SU-DHL-6 (cell line): ENCODE measurements at regions not wholly inside any gene's neighbourhood (a gene's known extent, or its start where the extent isn't known, plus 50 kb on each side); places are given as distances from the start of the nearest gene placed in this dataset.

Source experiments
- H2AFZ ChIP-seq: fragments of 200-600 bp; sonication (generic); 2 replicates; pipeline ENCODE4 v1.6.1; 2014; ENCODE audit warnings: low read depth, mild to moderate bottlenecking, moderate library complexity, mixed read lengths, antibody characterized with exemption, low read length; ENCODE audit not compliant: severe bottlenecking
- H3F3A ChIP-seq: fragments of 200-600 bp; shearing (Covaris generic); 2 replicates; pipeline ENCODE4 v1.6.0; 2016; ENCODE audit warnings: antibody characterized with exemption, mild to moderate bottlenecking; ENCODE audit not compliant: insufficient read depth
- H3K27ac ChIP-seq: fragments of 200-600 bp; sonication (generic); 2 replicates; pipeline ENCODE4 v1.5.1; 2016; ENCODE audit warnings: low read depth, mild to moderate bottlenecking, low read length, moderate library complexity, mixed read lengths
- H3K27me3 ChIP-seq: fragments of 200-600 bp; sonication (generic), shearing (Covaris generic); 2 replicates; pipeline ENCODE4 v1.6.0; 2014; ENCODE audit warnings: mild to moderate bottlenecking, low read length
- H3K36me3 ChIP-seq: fragments of 200-600 bp; sonication (generic); 2 replicates; pipeline ENCODE4 v1.6.1; 2014; ENCODE audit warnings: mild to moderate bottlenecking, low read length, mixed read lengths
- H3K4me2 ChIP-seq: fragments of 300-600, 200-600 bp; shearing (Covaris generic), sonication (generic); 2 replicates; pipeline ENCODE4 v1.6.0; 2014; ENCODE audit warnings: low read length, low read depth, mild to moderate bottlenecking; ENCODE audit not compliant: poor library complexity, severe bottlenecking
- H3K4me3 ChIP-seq: fragments of 200-600 bp; sonication (generic); 2 replicates; pipeline ENCODE4 v1.5.1; 2014; ENCODE audit warnings: antibody characterized with exemption, low read length, mild to moderate bottlenecking, mixed read lengths; ENCODE audit not compliant: insufficient read depth, poor library complexity, severe bottlenecking
- H3K79me2 ChIP-seq: fragments of 200-600 bp; sonication (generic); 2 replicates; pipeline ENCODE4 v1.6.1; 2014; ENCODE audit warnings: mild to moderate bottlenecking, low read length, moderate library complexity; ENCODE audit not compliant: insufficient read depth
- H3K9ac ChIP-seq: fragments of 200-600 bp; sonication (generic); 2 replicates; pipeline ENCODE4 v1.7.0; 2014; ENCODE audit warnings: mild to moderate bottlenecking, low read length
- H3K9me2 ChIP-seq: fragments of 200-600 bp; sonication (generic); replicated peaks from 2 replicates; pipeline ENCODE4 v1.6.1; 2014; ENCODE audit warnings: low read length; ENCODE audit not compliant: insufficient read depth
- H3K9me3 ChIP-seq: fragments of 200-600 bp; sonication (generic); 2 replicates; pipeline ENCODE4 v1.6.1; 2014; ENCODE audit warnings: low read length, mixed read lengths; ENCODE audit not compliant: insufficient read depth
- H4K20me1 ChIP-seq: fragments of 200-600 bp; sonication (generic); 2 replicates; pipeline ENCODE4 v1.6.1; 2014; ENCODE audit warnings: low read depth, mild to moderate bottlenecking, antibody characterized with exemption, low read length, moderate library complexity, mixed read lengths
- EZH2phosphoT487 ChIP-seq: fragments of 200-600 bp; sonication (generic), shearing (Covaris generic); conservative IDR thresholded peaks from 2 replicates; pipeline ENCODE4 v1.6.1; 2018; ENCODE audit warnings: mild to moderate bottlenecking, antibody characterized with exemption, low read length, moderate library complexity, mixed read lengths
- TF ChIP-seq, protein P1 (sequence below): fragments of 200-600 bp; sonication (generic); IDR thresholded peaks from one replicate; pipeline ENCODE4 v1.5.1; 2017; ENCODE audit warnings: antibody characterized with exemption, mild to moderate bottlenecking, low read length, moderate library complexity; ENCODE audit not compliant: insufficient read depth, poor library complexity, severe bottlenecking

DNA sequence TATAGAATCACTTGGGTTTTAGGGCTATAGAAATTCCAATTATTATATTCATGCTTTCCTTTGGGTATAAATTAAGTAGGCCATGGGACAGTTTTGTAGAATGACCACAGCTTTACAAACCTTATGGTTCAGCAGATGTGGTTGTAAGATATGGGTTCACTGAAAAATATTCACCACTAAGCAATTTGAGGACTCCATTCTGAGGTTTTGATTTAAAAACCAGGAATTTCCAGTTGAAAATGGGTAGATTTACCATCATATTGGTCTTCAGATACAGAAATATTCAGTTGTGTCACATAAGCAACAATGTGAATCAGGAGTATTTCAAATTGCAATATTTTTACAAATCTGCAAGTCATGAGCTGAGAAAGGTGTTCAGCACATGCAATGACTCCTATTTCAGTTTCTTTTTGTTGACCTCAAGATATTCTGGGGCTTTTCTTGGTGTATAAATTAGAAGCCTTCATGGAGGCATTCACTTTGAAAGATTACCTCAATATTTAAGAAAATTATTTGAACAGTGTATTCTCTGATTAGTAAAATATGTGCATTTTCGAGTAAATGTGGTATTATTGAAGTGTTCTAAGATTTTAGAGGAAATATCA is 218.4 kb upstream of the HCCS start:
- Histone ChIP-seq H2AFZ (no peak overlapping the region), H3K9me2 (no peaks in the 10 kb centered on the region), H3K4me3 (no peak overlapping the region), H3K9me3 (no peaks in the 10 kb centered on the region), H3K79me2 (no peaks in the 10 kb centered on the region), H3K4me2 (no peak overlapping the region), H3K9ac (no peak overlapping the region), H3K36me3 (no peaks in the 10 kb centered on the region), H4K20me1 (no peaks in the 10 kb centered on the region), H3K27ac (no peak overlapping the region), H3F3A (no peaks in the 10 kb centered on the region), H3K27me3 (no peaks in the 10 kb centered on the region)
- TF ChIP-seq EZH2phosphoT487 = no peak
- TF ChIP-seq, protein P1, sequence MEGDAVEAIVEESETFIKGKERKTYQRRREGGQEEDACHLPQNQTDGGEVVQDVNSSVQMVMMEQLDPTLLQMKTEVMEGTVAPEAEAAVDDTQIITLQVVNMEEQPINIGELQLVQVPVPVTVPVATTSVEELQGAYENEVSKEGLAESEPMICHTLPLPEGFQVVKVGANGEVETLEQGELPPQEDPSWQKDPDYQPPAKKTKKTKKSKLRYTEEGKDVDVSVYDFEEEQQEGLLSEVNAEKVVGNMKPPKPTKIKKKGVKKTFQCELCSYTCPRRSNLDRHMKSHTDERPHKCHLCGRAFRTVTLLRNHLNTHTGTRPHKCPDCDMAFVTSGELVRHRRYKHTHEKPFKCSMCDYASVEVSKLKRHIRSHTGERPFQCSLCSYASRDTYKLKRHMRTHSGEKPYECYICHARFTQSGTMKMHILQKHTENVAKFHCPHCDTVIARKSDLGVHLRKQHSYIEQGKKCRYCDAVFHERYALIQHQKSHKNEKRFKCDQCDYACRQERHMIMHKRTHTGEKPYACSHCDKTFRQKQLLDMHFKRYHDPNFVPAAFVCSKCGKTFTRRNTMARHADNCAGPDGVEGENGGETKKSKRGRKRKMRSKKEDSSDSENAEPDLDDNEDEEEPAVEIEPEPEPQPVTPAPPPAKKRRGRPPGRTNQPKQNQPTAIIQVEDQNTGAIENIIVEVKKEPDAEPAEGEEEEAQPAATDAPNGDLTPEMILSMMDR = no peak

DNA sequence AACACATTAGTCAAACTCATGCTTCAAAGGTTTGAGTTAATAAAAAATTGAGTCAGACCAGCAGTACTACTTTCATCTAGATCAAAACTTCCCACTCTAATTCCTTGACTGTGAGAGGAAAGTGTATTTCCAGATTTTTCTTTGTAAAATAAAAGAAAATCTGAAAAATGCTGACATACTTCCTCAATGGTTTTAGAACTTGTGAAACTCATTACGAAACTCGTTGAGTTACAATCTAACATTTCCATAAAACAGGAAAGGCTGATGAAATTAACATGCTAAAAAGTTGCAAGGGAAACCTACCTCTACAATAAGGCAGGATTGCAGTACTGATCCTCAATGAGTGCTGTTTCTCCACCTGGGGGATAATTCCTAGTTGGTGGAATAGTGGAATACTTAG is 217.8 kb upstream of the HCCS start:
- no peaks in the 10 kb centered on the region for H3K79me2 ChIP-seq
- no peaks in the 10 kb centered on the region for H3K9me3 ChIP-seq
- no peaks in the 10 kb centered on the region for H3K9me2 ChIP-seq
- H3K27me3 ChIP-seq = no peaks in the 10 kb centered on the region
- H4K20me1 ChIP-seq = no peaks in the 10 kb centered on the region
- no peak overlapping the region for H3K27ac ChIP-seq
- H3F3A ChIP-seq = no peaks in the 10 kb centered on the region
- no peak overlapping the region for H3K4me3 ChIP-seq
- no peaks in the 10 kb centered on the region for H3K36me3 ChIP-seq
- TF ChIP-seq EZH2phosphoT487 = no peak
- TF ChIP-seq, protein P1 = no peak
- H3K9ac ChIP-seq = no peak overlapping the region
- H2AFZ ChIP-seq = no peak overlapping the region
- no peak overlapping the region for H3K4me2 ChIP-seq

DNA sequence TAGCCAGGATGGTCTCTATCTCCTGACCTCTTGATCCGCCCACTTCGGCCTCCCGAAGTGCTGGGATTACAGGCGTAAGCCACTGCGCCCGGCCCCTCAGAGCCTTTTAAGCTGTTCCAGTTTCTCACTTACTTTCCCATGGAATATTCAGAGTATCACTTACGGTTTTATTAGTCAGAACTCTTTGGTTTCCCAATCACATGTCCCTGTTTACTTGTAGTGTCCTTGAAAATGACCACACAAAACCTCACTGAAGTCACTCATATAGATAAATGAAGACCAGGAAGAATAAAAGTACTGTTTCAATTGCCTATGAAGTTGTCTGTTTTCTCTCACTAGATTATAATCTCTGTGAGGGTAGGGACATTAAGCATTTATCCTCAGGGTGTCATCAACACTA is 217.2 kb upstream of the HCCS start:
- Histone ChIP-seq H4K20me1 (no peaks in the 10 kb centered on the region), H3K9me3 (no peaks in the 10 kb centered on the region), H3K9me2 (no peaks in the 10 kb centered on the region), H3F3A (no peaks in the 10 kb centered on the region), H3K36me3 (no peaks in the 10 kb centered on the region), H3K79me2 (no peaks in the 10 kb centered on the region), H3K4me3 (no peak overlapping the region), H3K9ac (no peak overlapping the region), H2AFZ (no peak overlapping the region), H3K27ac (no peak overlapping the region), H3K27me3 (no peaks in the 10 kb centered on the region), H3K4me2 (no peak overlapping the region)
- no peak for TF ChIP-seq EZH2phosphoT487
- TF ChIP-seq, protein P1 = no peak
